Vagina (tissue), 2 donors: ENCODE measurements at regions not wholly inside any gene's neighbourhood (a gene's known extent, or its start where the extent isn't known, plus 50 kb on each side); places are given as distances from the start of the nearest gene placed in this dataset.

ENCODE experiments used
- DNase-seq, 2 donors: peaks; one replicate each; pipeline ENCODE4 v3.0.0-alpha.2; 2017; ENCODE audit errors: extremely low spot score in 2 of 2
- H3K27ac ChIP-seq: fragments of 200-600 bp; sonication (generic); one replicate; pipeline ENCODE4 v1.5.1; 2019
- H3K27me3 ChIP-seq: fragments of 200-600 bp; sonication (generic); one replicate; pipeline ENCODE4 v1.5.1; 2019
- H3K36me3 ChIP-seq, 2 donors: fragments of 200-600 bp; sonication (generic); one replicate each; pipeline ENCODE4 v1.5.1; 2017 to 2019
- H3K4me1 ChIP-seq: fragments of 200-600 bp; sonication (generic); one replicate; pipeline ENCODE4 v1.5.1; 2019
- H3K4me3 ChIP-seq, 2 donors: fragments of 200-600 bp; sonication (generic); 1 replicate in 1 of 2; 2 replicates in 1 of 2; pipeline ENCODE4 v1.5.1; 2016 to 2019
- H3K9me3 ChIP-seq: fragments of 200-600 bp; sonication (generic); one replicate; pipeline ENCODE4 v1.5.1; 2019
- POLR2A ChIP-seq, 2 donors: fragments of 450-650 bp; IDR thresholded peaks; one replicate each; pipeline ENCODE4 v1.6.1; 2017; ENCODE audit warnings: antibody characterized with exemption in 2 of 2, mild to moderate bottlenecking in 2 of 2, moderate library complexity in 2 of 2
- POLR2AphosphoS5 ChIP-seq, 2 donors: sonication (generic); formaldehyde crosslinking; IDR thresholded peaks; one replicate each; pipeline ENCODE4 v1.9.0; 2017; ENCODE audit warnings: antibody characterized with exemption in 2 of 2, mild to moderate bottlenecking in 2 of 2, low read depth in 1 of 2; ENCODE audit not compliant: insufficient read depth in 1 of 2
- intact Hi-C: fragments of 100-400 bp; cut with DNase I; formaldehyde crosslinking; loops from one replicate; pipeline ENCODE4 v1.15.1; 2023
- TF ChIP-seq, protein P1 (sequence below), 3 experiments: fragments of 450-650 bp in 2 of 3; fragments of 200-600 bp in 1 of 3; sonication (generic) in 1 of 3; IDR thresholded peaks; one replicate each; pipeline ENCODE4 v1.5.1; 2017 to 2019; ENCODE audit warnings: antibody characterized with exemption in 3 of 3, mild to moderate bottlenecking in 2 of 3, moderate library complexity in 2 of 3

DNA sequence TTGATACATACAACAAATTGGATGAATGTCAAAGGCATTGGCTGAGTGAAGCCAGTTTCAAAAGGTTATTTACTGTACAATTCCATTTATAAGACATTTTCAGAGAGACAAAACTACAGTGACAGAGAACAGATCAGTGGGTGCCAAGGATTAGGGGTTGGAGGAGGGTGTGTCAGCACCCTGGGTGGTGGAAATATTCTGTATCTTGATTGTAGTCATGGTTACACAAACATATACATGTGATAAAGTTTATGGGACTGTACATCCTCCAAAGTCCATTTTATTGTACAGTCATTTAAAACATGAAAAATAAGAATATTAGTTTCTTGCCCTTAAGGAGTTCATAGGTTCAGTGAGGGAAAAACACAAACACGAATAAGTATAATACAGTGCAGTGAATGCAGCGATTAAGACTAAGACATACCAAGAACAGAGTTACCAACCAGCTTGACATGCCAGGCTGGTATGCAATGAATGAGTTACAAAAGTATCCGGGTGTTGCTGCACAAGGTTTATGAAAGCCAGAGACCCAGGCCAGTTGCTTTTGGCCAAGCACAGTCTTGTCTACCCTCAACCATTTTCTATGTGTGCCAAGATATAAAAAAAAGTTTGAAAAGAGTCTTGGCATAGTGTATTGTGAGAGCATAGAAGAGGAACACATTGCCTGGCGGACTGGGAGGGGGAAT lies 123.6 kb downstream of the MSL3 start:
- H3K36me3 ChIP-seq, result no peaks in the 10 kb centered on the region
- H3K9me3 ChIP-seq, result no peaks in the 10 kb centered on the region
- no peak for DNase-seq
- no peak overlapping the region for H3K27ac ChIP-seq
- H3K4me3 ChIP-seq, result no peak overlapping the region
- no peaks in the 10 kb centered on the region for H3K4me1 ChIP-seq
- no peak for TF ChIP-seq POLR2AphosphoS5 (IDR thresholded peaks at IDR 0.05; ENCODE audit: insufficient read depth in 1 of 2, low read depth in 1 of 2)
- TF ChIP-seq, protein P1, sequence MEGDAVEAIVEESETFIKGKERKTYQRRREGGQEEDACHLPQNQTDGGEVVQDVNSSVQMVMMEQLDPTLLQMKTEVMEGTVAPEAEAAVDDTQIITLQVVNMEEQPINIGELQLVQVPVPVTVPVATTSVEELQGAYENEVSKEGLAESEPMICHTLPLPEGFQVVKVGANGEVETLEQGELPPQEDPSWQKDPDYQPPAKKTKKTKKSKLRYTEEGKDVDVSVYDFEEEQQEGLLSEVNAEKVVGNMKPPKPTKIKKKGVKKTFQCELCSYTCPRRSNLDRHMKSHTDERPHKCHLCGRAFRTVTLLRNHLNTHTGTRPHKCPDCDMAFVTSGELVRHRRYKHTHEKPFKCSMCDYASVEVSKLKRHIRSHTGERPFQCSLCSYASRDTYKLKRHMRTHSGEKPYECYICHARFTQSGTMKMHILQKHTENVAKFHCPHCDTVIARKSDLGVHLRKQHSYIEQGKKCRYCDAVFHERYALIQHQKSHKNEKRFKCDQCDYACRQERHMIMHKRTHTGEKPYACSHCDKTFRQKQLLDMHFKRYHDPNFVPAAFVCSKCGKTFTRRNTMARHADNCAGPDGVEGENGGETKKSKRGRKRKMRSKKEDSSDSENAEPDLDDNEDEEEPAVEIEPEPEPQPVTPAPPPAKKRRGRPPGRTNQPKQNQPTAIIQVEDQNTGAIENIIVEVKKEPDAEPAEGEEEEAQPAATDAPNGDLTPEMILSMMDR (IDR thresholded peaks at IDR 0.05), result no peak
- TF ChIP-seq POLR2A (IDR thresholded peaks at IDR 0.05), result no peak
- intact Hi-C loops, result no loop called here
- H3K27me3 ChIP-seq, result no peaks in the 10 kb centered on the region

- no peak for DNase-seq
- Histone ChIP-seq H3K9me3 (no peaks in the 10 kb centered on the region), H3K36me3 (no peaks in the 10 kb centered on the region), H3K4me3 (no peak overlapping the region), H3K27ac (no peak overlapping the region), H3K27me3 (no peaks in the 10 kb centered on the region), H3K4me1 (no peaks in the 10 kb centered on the region)
- intact Hi-C loops, result no loop called here
- no peak for TF ChIP-seq POLR2A (IDR thresholded peaks at IDR 0.05)
- TF ChIP-seq, protein P1 (IDR thresholded peaks at IDR 0.05), result no peak
- no peak for TF ChIP-seq POLR2AphosphoS5 (IDR thresholded peaks at IDR 0.05; ENCODE audit: insufficient read depth in 1 of 2, low read depth in 1 of 2)
Measured at GRCh38 chrX:11886745-11887144, 128.7 kb downstream of the MSL3 start.

- H3K27me3 ChIP-seq, result no peaks in the 10 kb centered on the region
- no peak overlapping the region for H3K27ac ChIP-seq
- no peaks in the 10 kb centered on the region for H3K9me3 ChIP-seq
- no peak for TF ChIP-seq POLR2AphosphoS5 (IDR thresholded peaks at IDR 0.05; ENCODE audit: insufficient read depth in 1 of 2, low read depth in 1 of 2)
- TF ChIP-seq, protein P1 (IDR thresholded peaks at IDR 0.05), result no peak
- no peaks in the 10 kb centered on the region for H3K4me1 ChIP-seq
- no peaks in the 10 kb centered on the region for H3K36me3 ChIP-seq
- no peak for DNase-seq
- intact Hi-C loops, result no loop called here
- H3K4me3 ChIP-seq, result no peak overlapping the region
Measured at GRCh38 chrX:11887175-11887574, 129.1 kb downstream of the MSL3 start.

DNA sequence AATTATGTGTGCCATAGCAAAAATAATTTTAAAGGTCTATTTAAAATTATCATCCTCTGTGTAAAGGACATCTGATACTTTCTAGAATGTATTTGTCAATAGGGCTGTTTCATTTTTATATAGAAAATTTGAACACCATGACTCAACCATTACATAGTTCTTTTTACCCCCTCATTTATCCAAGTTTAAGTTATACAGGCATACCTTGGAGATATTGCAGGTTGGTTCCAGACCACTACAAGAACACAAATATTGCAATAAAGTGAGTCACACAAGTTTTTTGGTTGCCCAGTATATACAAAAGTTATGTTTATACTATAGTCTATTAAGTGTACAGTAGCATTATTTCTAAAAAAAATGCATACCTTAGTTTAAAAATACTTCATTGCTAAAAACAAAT lies 130.4 kb downstream of the MSL3 start:
- Histone ChIP-seq H3K27me3 (no peaks in the 10 kb centered on the region), H3K4me3 (no peak overlapping the region), H3K27ac (no peak overlapping the region), H3K4me1 (no peaks in the 10 kb centered on the region), H3K36me3 (no peaks in the 10 kb centered on the region), H3K9me3 (no peaks in the 10 kb centered on the region)
- intact Hi-C loops, result no loop called here
- no peak for TF ChIP-seq POLR2A (IDR thresholded peaks at IDR 0.05)
- TF ChIP-seq POLR2AphosphoS5 (IDR thresholded peaks at IDR 0.05; ENCODE audit: insufficient read depth in 1 of 2, low read depth in 1 of 2), result no peak
- TF ChIP-seq, protein P1 (IDR thresholded peaks at IDR 0.05), result no peak
- no peak for DNase-seq

DNA sequence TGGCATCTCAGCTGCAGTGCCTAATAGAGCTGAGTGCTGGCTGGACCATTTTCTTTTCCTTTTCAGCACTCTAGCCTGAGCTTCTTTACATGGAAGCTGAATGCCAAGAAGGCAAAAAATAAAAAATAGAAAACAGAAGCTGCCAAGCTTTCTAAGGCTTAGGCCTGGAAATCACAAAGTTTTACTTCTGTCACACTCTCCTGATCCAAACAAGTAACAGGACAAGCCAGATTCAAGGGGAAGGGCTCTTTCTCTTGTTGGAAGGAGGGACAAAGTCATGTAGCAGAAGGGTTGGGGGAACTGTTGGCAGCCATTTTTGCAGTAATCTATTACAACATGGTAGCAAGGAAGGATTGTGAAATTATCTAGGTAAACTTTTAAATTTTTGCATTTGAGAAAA lies 131.8 kb downstream of the MSL3 start:
- H3K27me3 ChIP-seq, result no peaks in the 10 kb centered on the region
- intact Hi-C loops, result no loop called here
- H3K36me3 ChIP-seq, result no peaks in the 10 kb centered on the region
- H3K4me3 ChIP-seq, result no peak overlapping the region
- H3K9me3 ChIP-seq, result no peaks in the 10 kb centered on the region
- H3K4me1 ChIP-seq, result no peaks in the 10 kb centered on the region
- TF ChIP-seq POLR2AphosphoS5 (IDR thresholded peaks at IDR 0.05; ENCODE audit: insufficient read depth in 1 of 2, low read depth in 1 of 2) (no peak), POLR2A (IDR thresholded peaks at IDR 0.05) (no peak)
- TF ChIP-seq, protein P1 (IDR thresholded peaks at IDR 0.05), result no peak
- no peak overlapping the region for H3K27ac ChIP-seq
- no peak for DNase-seq
